AG04449 (cell line): ENCODE measurements at regions not wholly inside any gene's neighbourhood (a gene's known extent, or its start where the extent isn't known, plus 50 kb on each side); places are given as distances from the start of the nearest gene placed in this dataset.

Experiments used
- CTCF ChIA-PET: fragments of 350-600 bp; formaldehyde crosslinking; extraction: SDS; loops from one replicate; lab custom pipeline; 2021; ENCODE audit warnings: antibody characterized with exemption; lab: Yijun Ruan, JAX
- POLR2A ChIA-PET: fragments of 400-600, 350-600 bp; formaldehyde crosslinking; extraction: SDS; loops from one replicate; lab custom pipeline; 2020; ENCODE audit warnings: antibody characterized with exemption, inconsistent platforms; lab: Yijun Ruan, JAX
- DNase-seq: peaks from one replicate; pipeline ENCODE4 v3.0.0-alpha.2; 2010; ENCODE audit warnings: low read depth, low spot score
- H3K4me3 ChIP-seq: 2 replicates; pipeline ENCODE4 v1.5.1; 2011; ENCODE audit warnings: low read depth, mild to moderate bottlenecking, control low read depth, low read length
- CTCF ChIP-seq: IDR thresholded peaks from one replicate; pipeline ENCODE4 v1.5.1; 2011; ENCODE audit warnings: mild to moderate bottlenecking, moderate library complexity, low read length, control low read depth, inconsistent platforms; ENCODE audit not compliant: insufficient read depth; ENCODE audit errors: missing control alignments

- no peak for DNase-seq
- TF ChIP-seq CTCF = no peak
- ChIA-PET POLR2A (interaction anchor here (0.6 to 1.9 kb wide), 3 partner anchors 28 to 783 kb away, joined by 3 to 10 read pairs (median 6); partner anchors contain the start of gene HK2), CTCF (interaction anchor here (1.3 to 5.4 kb wide), 5 partner anchors 9 to 136 kb away, joined by 5 to 43 read pairs (median 6); no protein-coding TSS in a partner anchor)
- H3K4me3 ChIP-seq = no peak overlapping the region; the same call in 1 of the 2 replicates
These were observed 86.3 kb downstream of the SEMA4F start for GRCh38 chr2:74740395-74740740.

GRCh38 chr2:74740741-74741431 lies 86.8 kb downstream of the SEMA4F start:
- DNase-seq = peak; percentile 94
- no peak overlapping the region; the same call in none of the 2 replicates for H3K4me3 ChIP-seq
- POLR2A ChIA-PET = interaction anchor here (0.6 to 1.9 kb wide), 5 partner anchors 10 to 783 kb away, joined by 3 to 10 read pairs (median 4); partner anchors contain the start of gene HK2
- no peak for TF ChIP-seq CTCF
- CTCF ChIA-PET = interaction anchor here (0.7 to 5.4 kb wide), 7 partner anchors 10 to 135 kb away, joined by 3 to 43 read pairs (median 6); no protein-coding TSS in a partner anchor

- no peak overlapping the region for H3K4me3 ChIP-seq
- TF ChIP-seq CTCF = no peak
- CTCF ChIA-PET = interaction anchor here (0.7 to 5.4 kb wide), 3 partner anchors 15 to 91 kb away, joined by 3 to 43 read pairs (median 3); no protein-coding TSS in a partner anchor
- POLR2A ChIA-PET = interaction anchor here (0.9 to 1.9 kb wide), 3 partner anchors 10 to 95 kb away, joined by 3 to 6 read pairs (median 4); no protein-coding TSS in a partner anchor
- no peak for DNase-seq
These were observed 87.6 kb downstream of the SEMA4F start for GRCh38 chr2:74741629-74742028.

GRCh38 chr2:74742471-74742870 lies 88.4 kb downstream of the SEMA4F start:
- H3K4me3 ChIP-seq = no peak overlapping the region
- POLR2A ChIA-PET = no interaction called here
- CTCF ChIA-PET = interaction anchor here (1.3 to 5.4 kb wide), 3 partner anchors 10 to 134 kb away, joined by 3 to 43 read pairs (median 6); no protein-coding TSS in a partner anchor
- no peak for TF ChIP-seq CTCF
- no peak for DNase-seq

GRCh38 chr2:74743039-74743438 lies 89.0 kb downstream of the SEMA4F start:
- no peak overlapping the region for H3K4me3 ChIP-seq
- CTCF ChIA-PET = interaction anchor here (1.3 to 5.4 kb wide), 3 partner anchors 11 to 134 kb away, joined by 3 to 43 read pairs (median 6); no protein-coding TSS in a partner anchor
- POLR2A ChIA-PET = no interaction called here
- no peak for DNase-seq
- no peak for TF ChIP-seq CTCF

GRCh38 chr2:74743778-74744177 lies 89.7 kb downstream of the SEMA4F start:
- ChIA-PET CTCF (interaction anchor here (1.5 to 5.4 kb wide), 3 partner anchors 11 to 92 kb away, joined by 3 to 43 read pairs (median 3); no protein-coding TSS in a partner anchor), POLR2A (no interaction called here)
- no peak overlapping the region for H3K4me3 ChIP-seq
- DNase-seq = no peak
- no peak for TF ChIP-seq CTCF
